DOHH2 (cell line): ENCODE measurements at regions not wholly inside any gene's neighbourhood (a gene's known extent, or its start where the extent isn't known, plus 50 kb on each side); places are given as distances from the start of the nearest gene placed in this dataset.

Experiments
- EZH2phosphoT487 ChIP-seq: fragments of 200-600 bp; sonication (generic); IDR thresholded peaks from 2 replicates; pipeline ENCODE4 v1.6.1; 2017; ENCODE audit warnings: borderline replicate concordance, mild to moderate bottlenecking, antibody characterized with exemption, low read length, moderate library complexity, mixed read lengths
- TF ChIP-seq, protein P1 (sequence below): fragments of 200-600 bp; sonication (generic); IDR thresholded peaks from one replicate; pipeline ENCODE4 v1.5.1; 2014; ENCODE audit warnings: antibody characterized with exemption, mild to moderate bottlenecking, low read depth, low read length; ENCODE audit not compliant: poor library complexity, severe bottlenecking

GRCh38 chr21:16832791-16833190 is 680.1 kb upstream of the CXADR start:
- TF ChIP-seq, protein P1, sequence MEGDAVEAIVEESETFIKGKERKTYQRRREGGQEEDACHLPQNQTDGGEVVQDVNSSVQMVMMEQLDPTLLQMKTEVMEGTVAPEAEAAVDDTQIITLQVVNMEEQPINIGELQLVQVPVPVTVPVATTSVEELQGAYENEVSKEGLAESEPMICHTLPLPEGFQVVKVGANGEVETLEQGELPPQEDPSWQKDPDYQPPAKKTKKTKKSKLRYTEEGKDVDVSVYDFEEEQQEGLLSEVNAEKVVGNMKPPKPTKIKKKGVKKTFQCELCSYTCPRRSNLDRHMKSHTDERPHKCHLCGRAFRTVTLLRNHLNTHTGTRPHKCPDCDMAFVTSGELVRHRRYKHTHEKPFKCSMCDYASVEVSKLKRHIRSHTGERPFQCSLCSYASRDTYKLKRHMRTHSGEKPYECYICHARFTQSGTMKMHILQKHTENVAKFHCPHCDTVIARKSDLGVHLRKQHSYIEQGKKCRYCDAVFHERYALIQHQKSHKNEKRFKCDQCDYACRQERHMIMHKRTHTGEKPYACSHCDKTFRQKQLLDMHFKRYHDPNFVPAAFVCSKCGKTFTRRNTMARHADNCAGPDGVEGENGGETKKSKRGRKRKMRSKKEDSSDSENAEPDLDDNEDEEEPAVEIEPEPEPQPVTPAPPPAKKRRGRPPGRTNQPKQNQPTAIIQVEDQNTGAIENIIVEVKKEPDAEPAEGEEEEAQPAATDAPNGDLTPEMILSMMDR = no peak
- TF ChIP-seq EZH2phosphoT487 = no peak
